ENCODE measurements at regions not wholly inside any gene's neighbourhood (a gene's known extent, or its start where the extent isn't known, plus 50 kb on each side); places are given as distances from the start of the nearest gene placed in this dataset.

DNA sequence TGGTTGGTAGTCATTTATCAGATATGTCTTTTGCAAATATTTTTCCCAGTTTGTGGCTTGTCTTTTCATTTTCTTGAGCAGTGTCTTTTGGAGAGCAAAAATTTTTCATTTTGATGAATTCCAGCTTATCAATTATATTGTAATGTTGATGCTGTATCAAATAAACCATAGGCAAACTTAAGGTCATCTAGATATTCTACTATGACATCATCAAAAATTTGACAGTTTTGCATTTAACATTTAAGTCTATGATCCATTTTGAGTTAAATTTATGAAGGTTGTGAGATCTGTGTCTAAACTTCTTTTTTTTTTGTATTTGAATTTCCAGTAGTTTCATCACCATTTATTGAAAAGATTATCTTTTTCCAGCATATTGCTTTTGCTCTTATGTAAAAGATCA lies 505.5 kb upstream of the COX7C start:
- no peaks in the 10 kb centered on the region for H3K36me3 Mint-ChIP-seq
- no peaks in the 10 kb centered on the region for H3K36me3 ChIP-seq
- no peak overlapping the region for H2AFZ ChIP-seq (replicated peaks)
- no peaks in the 10 kb centered on the region for H3K4me1 Mint-ChIP-seq
- DNase-seq (ENCODE audit: low spot score) = no peak
- H3K27me3 Mint-ChIP-seq (ENCODE audit: insufficient read depth, low read depth) = no peaks in the 10 kb centered on the region
- peaks cover 3% of the 10 kb centered on the region for H3K9me3 Mint-ChIP-seq
- TF ChIP-seq EZH2phosphoT487 (IDR thresholded peaks at IDR 0.05) (no peak), EZH2 (IDR thresholded peaks at IDR 0.05) (no peak)
- TF ChIP-seq, protein P1, sequence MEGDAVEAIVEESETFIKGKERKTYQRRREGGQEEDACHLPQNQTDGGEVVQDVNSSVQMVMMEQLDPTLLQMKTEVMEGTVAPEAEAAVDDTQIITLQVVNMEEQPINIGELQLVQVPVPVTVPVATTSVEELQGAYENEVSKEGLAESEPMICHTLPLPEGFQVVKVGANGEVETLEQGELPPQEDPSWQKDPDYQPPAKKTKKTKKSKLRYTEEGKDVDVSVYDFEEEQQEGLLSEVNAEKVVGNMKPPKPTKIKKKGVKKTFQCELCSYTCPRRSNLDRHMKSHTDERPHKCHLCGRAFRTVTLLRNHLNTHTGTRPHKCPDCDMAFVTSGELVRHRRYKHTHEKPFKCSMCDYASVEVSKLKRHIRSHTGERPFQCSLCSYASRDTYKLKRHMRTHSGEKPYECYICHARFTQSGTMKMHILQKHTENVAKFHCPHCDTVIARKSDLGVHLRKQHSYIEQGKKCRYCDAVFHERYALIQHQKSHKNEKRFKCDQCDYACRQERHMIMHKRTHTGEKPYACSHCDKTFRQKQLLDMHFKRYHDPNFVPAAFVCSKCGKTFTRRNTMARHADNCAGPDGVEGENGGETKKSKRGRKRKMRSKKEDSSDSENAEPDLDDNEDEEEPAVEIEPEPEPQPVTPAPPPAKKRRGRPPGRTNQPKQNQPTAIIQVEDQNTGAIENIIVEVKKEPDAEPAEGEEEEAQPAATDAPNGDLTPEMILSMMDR (IDR thresholded peaks at IDR 0.05) = no peak
- no peak overlapping the region for H3K4me2 ChIP-seq
- no peaks in the 10 kb centered on the region for H3F3A ChIP-seq (ENCODE audit: low read depth)
- H3K9ac ChIP-seq = no peak overlapping the region
- no peak overlapping the region for H3K4me3 ChIP-seq
- H3K27ac Mint-ChIP-seq = no peak overlapping the region
- H3K27me3 ChIP-seq = no peaks in the 10 kb centered on the region
- no peaks in the 10 kb centered on the region for H3K79me2 ChIP-seq (ENCODE audit: low read depth)
- no peak overlapping the region for H3K27ac ChIP-seq
- H3K4me1 ChIP-seq = no peaks in the 10 kb centered on the region
- no peak overlapping the region for H3K4me3 Mint-ChIP-seq
- H3K9me3 ChIP-seq (ENCODE audit: low read depth) = no peaks in the 10 kb centered on the region
- H4K20me1 ChIP-seq (ENCODE audit: low read depth) = no peaks in the 10 kb centered on the region

DNA sequence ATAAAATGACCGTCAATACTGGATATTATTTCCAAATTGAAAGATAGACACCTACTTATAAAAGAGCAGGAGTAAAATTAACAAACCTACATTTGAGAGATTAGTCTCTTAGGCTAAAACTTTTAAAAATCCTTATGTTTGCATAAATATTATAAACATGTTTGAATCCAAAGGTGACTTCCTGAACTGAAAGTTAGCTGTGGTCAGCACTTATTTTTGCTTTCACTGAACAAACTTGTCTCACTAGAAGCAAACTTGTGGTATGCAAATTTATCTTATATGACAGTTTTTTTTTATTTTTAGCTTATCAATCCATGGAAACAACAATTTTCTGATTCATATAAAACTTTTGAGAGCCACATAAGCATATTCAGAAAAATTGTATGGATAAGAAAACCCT lies 502.6 kb upstream of the COX7C start:
- no peak overlapping the region for H3K27ac ChIP-seq
- H3K4me2 ChIP-seq = no peak overlapping the region
- no peaks in the 10 kb centered on the region for H3K27me3 Mint-ChIP-seq (ENCODE audit: insufficient read depth, low read depth)
- H3F3A ChIP-seq (ENCODE audit: low read depth) = no peaks in the 10 kb centered on the region
- no peaks in the 10 kb centered on the region for H3K36me3 ChIP-seq
- H3K4me3 Mint-ChIP-seq = no peak overlapping the region
- H3K27me3 ChIP-seq = no peaks in the 10 kb centered on the region
- H3K79me2 ChIP-seq (ENCODE audit: low read depth) = no peaks in the 10 kb centered on the region
- H3K9me3 Mint-ChIP-seq = no peaks in the 10 kb centered on the region
- H4K20me1 ChIP-seq (ENCODE audit: low read depth) = no peaks in the 10 kb centered on the region
- no peak overlapping the region for H3K27ac Mint-ChIP-seq
- no peaks in the 10 kb centered on the region for H3K9me3 ChIP-seq (ENCODE audit: low read depth)
- no peaks in the 10 kb centered on the region for H3K4me1 ChIP-seq
- H3K36me3 Mint-ChIP-seq = no peaks in the 10 kb centered on the region
- no peak for DNase-seq (ENCODE audit: low spot score)
- H3K4me1 Mint-ChIP-seq = no peaks in the 10 kb centered on the region
- no peak overlapping the region for H3K9ac ChIP-seq
- no peak overlapping the region for H2AFZ ChIP-seq (replicated peaks)
- no peak for TF ChIP-seq EZH2 (IDR thresholded peaks at IDR 0.05)
- TF ChIP-seq EZH2phosphoT487 (IDR thresholded peaks at IDR 0.05) = no peak
- TF ChIP-seq, protein P1 (IDR thresholded peaks at IDR 0.05) = no peak
- H3K4me3 ChIP-seq = no peak overlapping the region

DNA sequence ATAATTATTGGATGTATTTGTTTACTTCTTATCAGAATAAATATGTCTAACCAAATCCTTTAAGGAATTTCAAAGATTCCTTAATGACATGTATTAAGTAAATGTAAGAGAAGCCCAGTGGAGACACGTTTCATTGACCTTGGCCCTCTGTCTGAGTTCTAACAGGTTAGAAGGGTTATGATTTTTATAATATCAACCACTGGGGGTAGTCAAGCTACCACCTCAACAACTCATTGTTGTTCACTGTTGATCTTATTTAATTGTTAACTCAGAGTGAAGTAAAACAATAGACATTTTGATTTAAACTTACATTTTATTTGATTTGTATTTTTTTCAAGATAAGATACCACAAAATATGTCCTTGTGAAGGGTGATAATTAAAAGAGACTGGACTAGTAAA lies 499.2 kb upstream of the COX7C start:
- Histone ChIP-seq H3K27me3 (no peaks in the 10 kb centered on the region), H3K27ac (no peak overlapping the region), H3K4me2 (no peak overlapping the region), H4K20me1 (ENCODE audit: low read depth) (no peaks in the 10 kb centered on the region), H3K9me3 (ENCODE audit: low read depth) (no peaks in the 10 kb centered on the region), H3K79me2 (ENCODE audit: low read depth) (no peaks in the 10 kb centered on the region), H3K9ac (no peak overlapping the region), H2AFZ (replicated peaks) (no peak overlapping the region), H3F3A (ENCODE audit: low read depth) (no peaks in the 10 kb centered on the region), H3K4me1 (no peaks in the 10 kb centered on the region), H3K4me3 (no peak overlapping the region), H3K36me3 (no peaks in the 10 kb centered on the region)
- DNase-seq (ENCODE audit: low spot score) = no peak
- H3K4me1 Mint-ChIP-seq = no peaks in the 10 kb centered on the region
- no peaks in the 10 kb centered on the region for H3K9me3 Mint-ChIP-seq
- no peaks in the 10 kb centered on the region for H3K27me3 Mint-ChIP-seq (ENCODE audit: insufficient read depth, low read depth)
- no peaks in the 10 kb centered on the region for H3K36me3 Mint-ChIP-seq
- no peak overlapping the region for H3K27ac Mint-ChIP-seq
- H3K4me3 Mint-ChIP-seq = no peak overlapping the region
- no peak for TF ChIP-seq EZH2 (IDR thresholded peaks at IDR 0.05)
- TF ChIP-seq, protein P1 (IDR thresholded peaks at IDR 0.05) = peak; percentile 33

DNA sequence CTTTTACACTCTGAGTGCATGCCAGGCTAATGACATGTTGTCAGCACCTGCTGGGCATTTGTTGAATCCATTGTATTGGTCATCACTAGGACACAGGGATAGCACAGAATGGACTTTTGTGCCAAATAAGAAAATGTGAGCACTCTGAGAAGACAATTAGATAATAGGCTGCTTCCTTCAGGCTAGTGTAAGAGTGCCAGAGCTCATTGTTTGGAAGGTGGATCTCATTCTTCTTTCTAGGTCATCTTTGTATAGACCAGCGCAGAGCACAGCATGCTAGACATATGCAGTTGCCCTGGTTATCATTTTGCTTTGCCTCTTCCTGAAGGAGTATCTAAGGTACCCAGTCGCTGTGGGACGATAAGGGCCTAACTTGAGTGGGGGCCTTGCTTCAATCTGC lies 493.4 kb upstream of the COX7C start:
- H3K4me1 ChIP-seq = peaks cover 15% of the 10 kb centered on the region
- TF ChIP-seq, protein P1 (IDR thresholded peaks at IDR 0.05) = no peak
- TF ChIP-seq EZH2phosphoT487 (IDR thresholded peaks at IDR 0.05) (no peak), EZH2 (IDR thresholded peaks at IDR 0.05) (no peak)
- Mint-ChIP-seq H3K4me1 (peaks cover 16% of the 10 kb centered on the region), H3K27me3 (ENCODE audit: insufficient read depth, low read depth) (no peaks in the 10 kb centered on the region), H3K36me3 (no peaks in the 10 kb centered on the region), H3K27ac (no peak overlapping the region), H3K4me3 (no peak overlapping the region), H3K9me3 (no peaks in the 10 kb centered on the region)
- peak; percentile 23 for DNase-seq (ENCODE audit: low spot score)
- no peaks in the 10 kb centered on the region for H3K79me2 ChIP-seq (ENCODE audit: low read depth)
- H3K27ac ChIP-seq = no peak overlapping the region
- H3K9me3 ChIP-seq (ENCODE audit: low read depth) = no peaks in the 10 kb centered on the region
- no peaks in the 10 kb centered on the region for H3K27me3 ChIP-seq
- H3F3A ChIP-seq (ENCODE audit: low read depth) = no peaks in the 10 kb centered on the region
- H3K36me3 ChIP-seq = no peaks in the 10 kb centered on the region
- no peak overlapping the region for H2AFZ ChIP-seq (replicated peaks)
- H3K4me2 ChIP-seq = peak overlapping the region; percentile 44
- H3K4me3 ChIP-seq = no peak overlapping the region
- H4K20me1 ChIP-seq (ENCODE audit: low read depth) = no peaks in the 10 kb centered on the region
- no peak overlapping the region for H3K9ac ChIP-seq

Data from neural progenitor cell (in vitro differentiated cells).